ENCODE measurements at regions not wholly inside any gene's neighbourhood (a gene's known extent, or its start where the extent isn't known, plus 50 kb on each side); places are given as distances from the start of the nearest gene placed in this dataset.

DNA sequence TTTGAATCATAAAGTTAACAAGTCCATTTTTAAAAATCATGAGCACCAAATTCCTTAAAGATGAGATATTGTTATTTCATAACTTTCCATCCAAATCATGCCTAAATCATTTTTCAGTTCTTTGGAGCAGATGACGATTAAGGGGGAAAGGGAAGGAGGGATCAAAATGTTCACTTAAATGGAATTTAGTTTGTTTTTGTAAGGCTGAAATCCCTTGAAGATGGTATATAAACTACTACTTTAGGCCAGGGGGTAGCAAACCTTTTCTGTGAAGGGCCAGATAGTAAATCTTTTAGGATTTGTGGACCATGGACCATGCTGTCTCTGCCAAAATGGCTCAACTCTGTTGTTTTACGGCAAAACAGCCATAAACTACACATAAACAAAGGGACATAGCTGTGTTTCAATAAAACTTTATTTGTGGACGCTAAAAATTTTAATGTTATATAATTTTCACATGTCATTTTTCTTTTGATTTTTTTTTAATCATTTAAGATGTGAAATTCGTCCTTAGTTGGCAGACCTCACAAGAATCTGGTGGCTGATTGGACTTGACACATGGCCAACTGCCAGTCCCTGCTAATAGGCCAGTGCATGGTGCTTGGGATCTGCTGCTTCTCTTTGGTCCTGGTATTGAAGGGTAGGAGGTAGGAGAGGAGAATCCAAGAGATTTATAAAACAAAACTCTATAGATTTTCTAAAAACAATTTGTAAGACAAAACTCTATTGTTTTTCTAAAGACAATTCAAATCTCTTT, 52.0 kb upstream of the RTN4 start:
- peak; percentile 79 for DNase-seq (ENCODE audit: low read depth)

DNA sequence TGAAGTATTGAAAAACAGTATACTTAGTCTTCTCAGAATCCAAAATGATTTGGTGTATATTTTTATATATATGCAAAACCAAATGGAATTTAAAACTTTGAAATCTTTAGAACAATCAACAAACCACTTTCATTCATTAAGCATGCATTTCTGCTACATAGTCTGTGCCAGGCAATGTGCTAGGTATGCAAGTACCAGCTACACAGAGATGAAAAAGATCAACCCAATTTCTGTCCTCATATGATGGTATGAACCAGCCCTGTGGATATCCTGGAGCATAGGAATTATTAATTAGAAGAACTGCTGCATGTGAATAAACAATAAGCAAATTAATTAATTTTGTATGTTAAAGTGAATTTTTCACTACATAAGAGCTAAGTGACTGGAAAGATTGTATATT, 51.2 kb upstream of the RTN4 start:
- DNase-seq (ENCODE audit: low read depth) = no peak

DNA sequence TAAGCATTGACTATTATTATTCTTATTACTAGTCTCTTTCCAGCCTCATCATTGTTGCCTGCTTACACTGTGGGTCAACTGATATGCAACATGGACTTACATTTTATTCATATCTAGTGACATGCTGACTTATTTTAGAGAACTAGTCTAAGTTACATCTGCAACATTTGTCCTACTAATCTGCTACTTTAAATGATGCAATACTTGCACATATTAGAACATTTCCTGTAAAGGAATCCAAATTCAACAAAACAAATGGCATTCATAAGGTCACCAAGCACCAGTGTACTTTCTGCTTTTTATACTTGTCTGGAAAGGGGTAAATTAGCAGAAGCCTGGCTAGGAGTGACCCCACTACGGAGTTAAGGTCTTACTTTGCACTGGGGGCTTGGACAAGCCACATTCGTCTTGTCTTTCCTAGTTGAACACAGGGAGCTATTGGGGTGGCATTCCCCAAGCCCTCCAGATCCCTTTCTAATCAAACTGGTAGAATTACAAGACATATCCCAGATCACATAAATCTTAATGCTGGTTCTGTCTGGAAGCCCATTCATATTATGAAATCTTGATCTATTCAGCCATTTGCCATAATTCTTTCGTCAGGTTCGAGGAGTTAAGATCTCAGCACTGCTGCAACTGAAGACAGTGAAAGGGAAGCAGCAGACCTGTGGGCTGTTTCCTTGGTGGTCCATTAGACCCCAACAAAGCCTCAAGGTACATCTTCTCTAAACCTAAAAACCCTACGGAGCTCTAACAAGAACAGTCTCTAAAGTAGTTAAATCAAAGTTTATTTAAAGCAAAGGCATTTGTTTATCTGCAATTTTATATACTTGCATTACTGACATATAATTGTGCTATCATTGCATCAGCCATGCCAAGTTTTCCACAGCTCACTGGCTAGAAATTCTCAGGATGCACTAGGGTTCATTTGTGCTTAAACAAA, 49.9 kb upstream of the RTN4 start:
- peak; percentile 58 for DNase-seq (ENCODE audit: low read depth)
